Left renal pelvis (tissue), 4 donors: ENCODE measurements at regions not wholly inside any gene's neighbourhood (a gene's known extent, or its start where the extent isn't known, plus 50 kb on each side); places are given as distances from the start of the nearest gene placed in this dataset.

Experiments used
- DNase-seq, 4 donors: peaks; one replicate each; pipeline ENCODE4 v3.0.0-alpha.2; 2013; ENCODE audit warnings: low read depth in 4 of 4, low spot score in 3 of 4

DNA sequence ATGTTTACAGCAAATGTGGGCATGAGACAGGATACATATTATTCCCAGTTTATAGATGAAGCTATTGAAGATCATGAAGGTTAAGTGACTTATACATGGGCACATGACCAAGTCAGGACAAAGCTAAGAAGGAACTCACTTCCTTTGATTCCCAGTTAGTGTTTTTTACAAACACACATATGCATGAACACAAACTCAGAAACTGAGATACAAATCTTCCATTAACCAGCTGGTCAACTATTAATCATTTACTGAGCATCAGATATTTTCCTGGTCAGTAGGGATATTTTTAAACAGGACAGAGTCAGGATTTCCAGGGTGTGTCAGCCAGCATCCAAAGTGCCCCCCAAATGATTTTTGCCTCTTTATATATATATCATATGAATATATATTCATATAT is 222.2 kb downstream of the OGFRL1 start:
- DNase-seq = no peak

DNA sequence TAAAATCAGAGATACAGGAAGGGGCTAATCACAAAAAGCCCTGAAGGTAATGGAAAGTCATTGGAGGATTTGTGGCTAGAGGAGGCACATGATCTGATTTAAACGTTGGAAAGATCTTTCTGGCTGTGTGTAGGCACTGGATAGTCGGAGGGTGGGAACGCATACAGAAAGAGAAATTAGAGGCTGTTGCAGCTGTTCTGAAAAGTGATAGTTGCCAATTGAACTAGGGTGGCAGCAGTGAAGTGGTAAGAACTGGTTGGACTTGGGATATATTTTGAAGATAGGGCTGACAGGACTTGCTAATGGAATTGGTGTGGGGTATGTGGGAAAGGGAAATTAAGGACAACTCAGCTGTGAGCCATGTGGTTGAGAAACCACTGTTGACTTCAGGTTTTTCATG is 223.6 kb downstream of the OGFRL1 start:
- DNase-seq = no peak

DNA sequence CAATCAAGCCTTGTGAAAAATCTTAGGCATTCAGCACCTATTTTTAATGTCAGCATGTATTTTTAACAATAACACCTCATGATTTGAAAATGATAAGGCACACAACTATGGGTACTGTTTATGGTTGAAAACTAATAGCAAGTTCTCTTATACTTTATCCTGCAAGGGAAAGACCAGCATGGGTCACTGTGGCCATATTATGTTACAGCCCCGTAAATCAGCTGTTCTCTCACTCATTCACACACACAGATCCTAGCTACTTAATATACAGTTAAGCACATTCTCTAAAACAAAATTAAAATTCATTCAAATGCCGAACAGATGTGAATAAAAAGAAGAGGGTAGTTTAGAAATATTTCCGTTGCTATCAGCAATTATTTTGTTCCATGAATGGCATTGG is 224.4 kb downstream of the OGFRL1 start:
- no peak for DNase-seq

DNA sequence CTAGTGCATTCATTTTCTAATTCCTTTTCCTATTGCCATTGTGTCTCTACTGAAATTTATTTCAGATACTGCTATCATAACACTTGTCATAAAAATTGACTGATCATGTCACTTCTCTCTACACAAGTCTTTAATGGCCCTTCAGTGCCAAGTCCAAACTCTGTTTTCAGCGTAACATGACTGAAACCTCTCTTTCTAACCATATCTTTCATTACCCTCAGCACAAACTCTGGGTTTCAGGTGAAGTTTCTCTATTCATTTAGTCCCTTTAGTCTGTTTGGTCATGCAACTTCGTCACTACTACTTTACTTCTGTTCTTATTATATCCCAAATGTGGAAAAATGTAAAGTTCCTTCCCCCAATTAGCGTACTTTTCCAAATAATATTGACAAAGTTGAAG is 234.9 kb downstream of the OGFRL1 start:
- no peak for DNase-seq

DNA sequence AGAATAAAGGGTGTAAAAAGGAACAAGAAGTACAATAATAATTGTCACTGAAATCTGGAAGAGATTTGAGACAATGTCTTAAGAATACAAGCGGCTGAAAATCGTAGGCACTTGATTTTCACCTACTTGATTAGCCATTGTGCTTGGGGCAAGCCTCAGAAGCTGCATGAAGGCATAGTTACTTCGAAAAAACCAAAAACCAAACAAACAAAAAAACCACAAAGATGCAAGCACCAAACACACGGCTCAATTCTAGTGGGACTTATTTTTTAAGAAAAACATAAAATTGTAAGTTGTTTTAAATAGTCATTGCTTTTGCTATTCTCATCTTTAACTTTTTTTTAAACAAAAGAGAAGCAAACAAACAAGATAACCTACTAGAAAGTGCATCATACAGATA is 235.6 kb downstream of the OGFRL1 start:
- DNase-seq = no peak

DNA sequence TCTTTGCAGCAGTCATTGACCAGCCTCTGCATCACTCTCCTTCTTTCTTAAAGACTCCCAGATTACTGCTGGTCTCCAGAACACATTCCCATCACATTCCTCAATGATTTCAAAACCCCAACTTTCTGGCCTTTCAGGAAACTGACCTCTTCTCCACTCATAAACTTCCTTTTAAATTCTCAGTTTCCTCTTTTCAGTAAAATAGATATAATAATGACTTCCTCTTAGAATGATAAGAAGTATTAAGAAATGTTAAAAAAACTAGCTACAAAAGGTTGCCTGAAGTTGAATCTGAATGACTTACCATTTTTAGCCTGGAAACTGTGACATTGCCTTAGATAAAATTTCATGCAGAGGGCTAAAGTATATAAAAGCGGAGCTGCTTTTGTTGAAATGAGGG is 239.3 kb downstream of the OGFRL1 start:
- DNase-seq = no peak

DNA sequence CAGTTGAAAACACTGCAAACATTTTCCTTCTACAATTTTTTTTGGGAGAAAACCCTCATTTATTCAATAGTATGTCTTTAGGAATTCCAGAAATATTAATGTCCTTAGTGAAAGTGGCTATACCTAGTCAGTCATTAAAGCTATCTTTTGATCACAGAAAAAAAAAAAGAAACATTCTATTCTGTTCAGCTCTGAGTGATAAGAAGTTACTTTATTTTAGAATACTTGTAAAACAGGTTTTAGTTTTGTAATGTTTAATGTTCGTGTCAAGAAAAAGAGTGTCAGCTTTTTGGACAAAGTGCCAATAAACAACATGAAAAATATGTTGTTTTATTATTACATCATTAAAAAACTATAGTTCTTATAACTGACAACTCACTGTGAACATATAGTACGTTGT is 240.4 kb downstream of the OGFRL1 start:
- DNase-seq = no peak

DNA sequence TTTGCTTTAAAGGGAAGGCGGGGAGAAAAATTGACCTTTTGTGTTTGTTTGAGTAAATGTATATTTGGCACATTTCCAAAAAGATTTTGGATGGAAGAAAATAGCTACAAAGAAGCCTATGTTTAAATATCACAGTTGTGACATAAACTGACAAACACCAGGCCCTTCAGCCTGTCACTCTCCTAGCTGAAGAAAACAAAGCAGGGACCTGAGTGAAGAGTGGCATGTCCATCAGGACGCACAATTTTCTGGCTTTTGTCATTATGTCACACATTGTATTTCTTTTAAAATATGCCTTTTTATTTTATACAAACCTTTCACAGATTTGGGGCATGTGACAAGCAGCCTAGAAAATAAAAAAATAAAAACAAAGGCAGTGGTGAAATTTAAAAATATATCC is 241.2 kb downstream of the OGFRL1 start:
- DNase-seq = no peak

DNA sequence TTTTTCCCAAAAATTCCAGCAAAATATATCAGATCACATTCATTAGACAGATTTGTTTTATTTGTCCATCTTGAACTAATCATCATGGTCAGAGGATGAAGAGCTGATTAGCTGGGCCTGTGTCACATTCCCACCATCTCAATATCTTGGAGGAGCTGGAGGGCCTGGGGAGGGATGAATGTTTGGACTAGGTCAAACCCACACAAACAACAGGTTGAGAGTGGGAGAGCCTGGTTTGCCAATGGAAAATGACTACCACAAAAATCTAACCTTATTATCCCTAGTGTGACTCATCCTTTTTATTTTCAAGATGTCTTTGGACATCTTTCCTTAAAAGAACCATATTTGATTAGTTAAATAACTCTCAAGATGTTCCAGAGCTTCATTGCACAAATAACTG is 242.4 kb downstream of the OGFRL1 start:
- DNase-seq = no peak

DNA sequence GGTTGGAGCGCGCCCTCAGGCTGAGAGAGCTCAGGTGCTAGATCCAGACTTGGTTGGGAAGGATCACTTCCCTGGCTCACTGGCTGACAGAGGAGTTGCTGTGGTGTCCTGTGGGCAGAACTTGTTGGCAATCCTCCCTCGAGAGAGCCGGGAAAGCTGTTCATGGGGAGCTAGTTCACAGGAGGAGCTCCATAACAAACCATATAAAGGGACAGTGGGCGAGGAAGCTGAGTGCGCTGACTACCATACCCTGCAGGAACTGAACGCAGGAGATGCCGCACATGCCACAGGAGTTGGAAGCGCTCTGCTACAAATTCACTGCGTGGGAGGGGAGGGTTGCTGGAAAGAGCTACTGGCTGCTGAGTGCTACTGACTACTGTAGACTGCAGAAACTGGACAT is 243.2 kb downstream of the OGFRL1 start:
- DNase-seq = no peak

DNA sequence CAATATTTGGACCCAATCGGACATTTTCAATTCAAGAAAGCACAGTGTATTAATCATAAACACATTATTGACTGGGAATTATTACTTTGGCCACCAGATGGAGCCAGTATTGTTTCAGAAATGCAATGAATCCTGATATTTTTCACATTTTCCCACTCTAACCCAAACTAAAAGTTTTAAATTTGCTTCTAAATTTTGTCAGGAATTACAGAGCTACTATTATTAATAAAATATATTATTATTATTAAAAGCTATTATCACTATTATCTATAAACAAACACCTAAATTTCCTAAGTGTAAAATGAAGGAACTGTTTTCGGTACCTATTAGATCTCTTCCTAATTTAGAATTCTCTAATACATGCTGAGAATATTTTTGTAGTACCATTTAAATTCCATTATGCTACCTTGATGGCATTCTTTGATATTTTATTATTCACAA is 245.3 kb downstream of the OGFRL1 start:
- no peak for DNase-seq

DNA sequence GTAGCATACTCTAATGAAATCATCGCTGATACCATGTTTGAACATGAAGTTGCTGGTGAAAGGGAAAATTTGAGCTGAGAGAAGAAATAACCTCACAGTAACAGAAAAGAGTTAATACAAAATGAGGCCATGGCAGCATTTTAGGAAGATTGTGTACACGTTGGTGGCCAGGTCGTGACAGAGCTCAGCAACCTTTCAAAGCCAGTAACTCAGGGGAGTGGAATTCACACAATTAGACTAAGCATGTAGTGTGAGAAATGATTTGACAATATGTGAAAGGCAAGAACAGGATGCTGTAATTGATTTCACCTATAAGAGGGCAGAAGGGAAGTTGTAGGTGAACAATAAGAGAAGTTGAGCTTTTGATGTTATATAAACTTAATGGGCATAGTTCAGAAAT is 246.3 kb downstream of the OGFRL1 start:
- DNase-seq = no peak

DNA sequence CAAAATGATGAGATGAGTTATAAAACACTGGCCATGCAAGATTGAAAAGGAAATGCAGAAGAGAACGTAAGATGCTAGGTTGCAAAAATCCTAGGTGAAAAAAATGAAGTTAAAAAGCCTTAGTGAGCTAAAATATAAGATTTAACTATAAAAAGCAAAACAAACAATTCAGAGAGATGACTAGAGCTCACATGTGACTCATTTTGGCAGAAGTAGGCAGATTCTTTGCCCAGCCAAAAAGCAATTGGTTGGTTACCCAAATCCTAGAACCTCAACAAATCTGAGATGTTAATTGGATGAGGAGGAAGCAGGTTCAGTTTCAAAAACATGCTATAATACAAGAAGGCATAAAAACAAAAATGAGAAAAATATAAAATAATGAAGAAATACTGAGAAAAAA is 249.1 kb downstream of the OGFRL1 start:
- no peak for DNase-seq

DNA sequence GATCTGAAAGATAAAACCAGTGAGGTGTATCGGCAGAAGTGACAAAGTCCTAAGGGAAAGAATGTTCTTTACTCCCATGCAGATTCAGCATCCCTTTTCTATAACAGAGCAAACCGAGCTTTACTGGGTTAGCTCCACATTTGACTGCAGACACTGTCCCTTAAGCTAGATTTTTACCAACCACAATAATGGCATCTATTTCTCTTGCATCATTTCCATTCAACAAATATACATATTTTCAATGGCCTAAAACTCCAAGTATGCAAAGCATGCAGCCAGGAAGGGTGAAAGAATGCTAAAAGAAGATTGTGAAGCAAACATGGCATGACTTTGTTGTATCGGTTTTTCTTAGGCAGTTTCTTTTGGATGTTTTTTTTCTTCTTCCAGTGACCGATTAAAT is 255.4 kb downstream of the OGFRL1 start:
- DNase-seq = no peak

DNA sequence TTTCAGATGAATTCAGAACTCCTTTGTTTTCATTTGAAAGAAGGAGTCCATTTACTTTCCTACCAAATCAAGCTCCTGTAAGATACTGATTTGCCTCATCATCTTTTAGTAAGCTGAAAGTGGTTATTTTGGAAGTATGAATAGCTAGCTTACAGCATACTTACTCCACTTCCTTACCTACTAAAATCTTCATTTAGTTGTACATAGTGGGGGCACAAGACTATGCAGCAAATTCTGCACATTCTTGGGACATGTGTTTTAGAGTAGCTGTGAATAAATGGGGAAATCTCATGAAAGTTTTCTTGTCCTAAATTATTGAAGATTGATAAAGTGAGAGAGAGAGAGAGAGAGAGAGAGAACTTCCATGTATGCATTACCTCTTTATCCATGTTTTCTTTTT is 256.3 kb downstream of the OGFRL1 start:
- DNase-seq = no peak

DNA sequence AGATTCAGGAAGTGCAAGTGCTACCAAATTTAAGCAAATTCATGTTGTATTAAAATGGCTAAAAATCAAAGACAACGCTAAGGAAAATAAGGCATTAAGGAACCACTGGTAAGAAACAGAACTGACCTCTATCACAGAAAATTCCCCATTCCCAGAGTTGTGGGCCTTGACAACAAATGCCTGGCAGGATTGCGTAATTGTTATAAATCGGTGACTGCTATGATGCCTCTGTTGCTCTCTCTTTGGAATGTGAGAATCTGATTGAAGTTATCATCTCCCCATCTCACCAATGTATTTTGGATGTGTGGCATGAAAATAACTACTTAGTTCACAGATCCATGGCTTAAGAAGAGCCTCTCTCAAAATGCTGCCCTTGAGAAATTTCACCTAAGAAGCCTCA is 257.3 kb downstream of the OGFRL1 start:
- DNase-seq = no peak

DNA sequence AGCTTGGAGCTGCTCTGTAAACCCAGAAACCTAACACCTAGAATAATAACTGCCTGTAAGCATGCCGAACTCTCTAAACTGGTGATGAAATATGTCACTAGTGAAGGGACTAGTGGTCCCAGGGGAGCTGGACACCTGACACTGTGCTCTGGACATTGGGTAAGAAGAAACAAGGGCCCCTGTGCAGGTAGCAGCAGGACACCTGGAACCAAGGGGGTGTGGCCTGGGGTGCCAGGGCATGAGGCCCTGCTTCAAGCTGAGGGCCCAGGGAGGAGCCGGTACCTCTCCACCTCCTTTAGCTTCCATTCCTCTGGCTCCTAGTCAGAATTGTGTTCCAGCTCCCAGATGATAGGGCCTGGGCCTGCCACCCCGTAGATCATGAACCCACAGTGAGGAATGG is 263.2 kb downstream of the OGFRL1 start:
- DNase-seq = no peak

DNA sequence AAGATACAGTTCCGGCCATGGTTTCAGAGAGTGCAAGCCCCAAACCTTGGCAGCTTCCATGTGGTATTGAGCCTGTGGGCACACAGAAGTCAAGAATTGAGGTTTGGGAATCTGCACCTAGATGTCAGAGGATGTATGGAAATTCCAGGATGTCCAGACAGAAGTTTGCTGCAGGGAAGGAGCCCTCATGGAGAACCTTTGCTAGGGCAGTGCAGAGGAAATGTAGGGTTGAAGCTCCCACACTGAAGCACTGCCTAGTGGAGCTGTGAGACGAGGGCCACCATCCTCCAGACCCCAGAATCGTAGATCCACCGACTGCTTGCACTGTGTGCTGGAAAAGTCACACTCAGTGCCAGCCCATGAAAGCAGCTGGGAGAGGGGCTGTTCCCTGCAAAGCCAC is 267.5 kb downstream of the OGFRL1 start:
- no peak for DNase-seq

DNA sequence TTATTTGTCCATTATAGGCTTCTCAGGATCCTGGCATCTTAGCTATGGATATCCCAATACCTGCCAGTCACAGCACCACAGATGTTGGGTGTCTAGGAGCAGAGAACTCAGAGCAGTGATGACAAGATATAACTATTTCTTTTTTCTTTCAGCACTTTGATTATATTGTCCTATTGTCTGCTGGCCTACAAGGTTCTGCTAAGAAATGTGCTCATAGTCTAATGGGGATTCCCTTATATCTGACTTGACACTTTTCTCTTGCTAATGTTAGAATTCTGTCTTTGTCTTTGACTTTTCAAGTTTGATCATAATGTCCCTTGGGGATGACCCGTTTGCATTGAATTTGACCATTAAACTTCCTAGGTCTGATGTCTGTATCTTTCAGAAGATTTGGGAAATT is 270.4 kb downstream of the OGFRL1 start:
- no peak for DNase-seq

DNA sequence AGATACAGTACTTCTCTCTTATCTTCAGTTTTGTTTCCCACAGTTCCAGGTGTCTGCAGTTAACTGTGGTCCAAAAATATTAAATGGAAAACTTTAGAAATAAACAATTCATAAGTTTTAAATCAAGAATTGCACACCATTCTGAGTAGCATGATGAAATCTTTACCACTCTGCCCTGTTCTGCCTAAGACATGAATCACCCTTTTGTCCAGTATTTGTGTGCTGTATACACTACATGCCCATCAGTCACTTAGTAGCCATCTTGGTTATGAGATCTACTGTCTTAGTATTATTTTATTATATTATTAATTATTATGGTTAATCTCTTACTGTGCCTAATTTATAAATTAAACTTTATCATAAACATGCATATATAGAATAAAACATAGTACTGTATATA is 279.0 kb downstream of the OGFRL1 start:
- DNase-seq = no peak

DNA sequence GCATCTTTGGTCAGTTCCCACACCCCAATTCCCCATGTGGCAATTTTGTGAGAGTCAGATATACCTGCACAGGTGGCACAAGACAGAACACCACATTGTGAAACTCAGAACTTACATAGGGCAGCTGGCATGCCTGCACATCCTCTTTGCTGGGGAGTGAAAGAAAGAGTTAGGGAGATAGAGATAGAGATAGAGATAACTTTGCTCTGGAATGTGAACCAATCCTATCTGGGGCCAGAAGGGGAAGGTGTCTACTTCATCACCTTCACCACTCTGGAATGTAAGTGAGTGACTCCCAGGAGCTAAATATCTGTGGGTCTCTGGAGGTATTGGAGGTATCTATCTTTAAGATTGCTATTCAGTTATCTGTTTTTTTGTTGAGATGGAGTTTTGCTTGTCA is 289.2 kb downstream of the OGFRL1 start:
- no peak for DNase-seq

DNA sequence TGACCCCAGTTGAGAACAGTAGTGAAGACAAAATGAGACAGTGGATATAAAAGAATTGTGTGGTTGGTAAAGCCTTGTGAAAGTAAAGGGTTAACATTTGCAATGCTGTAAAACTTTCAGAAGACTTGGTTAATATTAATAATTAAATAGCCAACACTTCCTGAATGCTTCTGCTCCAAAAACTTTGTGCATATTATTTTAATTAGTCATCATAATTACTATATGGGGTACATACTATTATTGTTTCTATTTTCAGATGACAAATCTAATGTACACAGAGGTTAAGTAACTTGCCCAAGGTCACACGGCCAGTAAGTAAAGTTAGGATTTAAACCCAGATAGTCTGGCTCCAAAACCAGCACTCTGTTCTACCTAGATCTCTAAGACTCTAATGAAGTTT is 291.3 kb downstream of the OGFRL1 start:
- no peak for DNase-seq

DNA sequence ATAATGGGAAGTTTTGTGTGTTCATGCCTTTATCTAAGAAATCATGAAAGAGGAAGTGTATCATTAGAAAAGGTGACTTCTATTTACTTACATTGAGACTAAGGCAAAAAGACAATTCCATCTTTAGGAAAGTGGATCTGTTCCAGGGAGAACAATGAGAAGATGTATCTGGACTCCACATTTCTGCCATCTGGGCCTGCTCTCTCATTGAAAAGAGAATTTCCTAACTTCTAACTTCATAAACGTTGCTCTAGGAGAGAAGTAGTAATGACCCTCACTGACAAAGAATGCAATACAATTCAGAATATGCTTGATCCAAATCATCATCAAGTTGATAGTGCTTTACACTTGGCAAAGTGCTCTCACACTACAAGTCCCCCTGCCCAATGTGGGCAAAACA is 294.2 kb downstream of the OGFRL1 start:
- DNase-seq = no peak
